Endothelial cell of umbilical vein (primary cell): ENCODE measurements at regions not wholly inside any gene's neighbourhood (a gene's known extent, or its start where the extent isn't known, plus 50 kb on each side); places are given as distances from the start of the nearest gene placed in this dataset.

Source experiments
- BruUV-seq: library from RNA; stranded (reverse); fragments of 400-500 nt; replicated peaks from 2 replicates; lab custom pipeline; 2021; lab: Mats Ljungman, UMichigan
- CTCF ChIA-PET: fragments of 300-600, 350-600 bp; sonication (Branson Sonifier 250); formaldehyde crosslinking; loops from one replicate; lab custom pipeline; 2021; ENCODE audit warnings: antibody characterized with exemption, inconsistent platforms; lab: Charles Lee
- POLR2A ChIA-PET: fragments of 300-600, 350-600 bp; sonication (Branson Sonifier 250); formaldehyde crosslinking; loops from one replicate; lab custom pipeline; 2021; ENCODE audit warnings: antibody characterized with exemption, inconsistent platforms; lab: Charles Lee
- DNase-seq: peaks from one replicate; pipeline ENCODE4 v3.0.0-alpha.2; 2011; ENCODE audit warnings: low read depth, low spot score
- FAIRE-seq: peaks from 2 replicates; lab custom pipeline; 2011; peaks lifted over from hg19 to GRCh38; lab: Jason Lieb, UNC
- H2AFZ ChIP-seq: 2 replicates; pipeline ENCODE4 v1.6.0; 2012; ENCODE audit warnings: low read depth, low read length, control low read depth, inconsistent platforms
- H3K27ac ChIP-seq: 2 replicates; pipeline ENCODE4 v1.5.1; 2011; ENCODE audit warnings: low read depth, mild to moderate bottlenecking, control low read depth, low read length, moderate library complexity; ENCODE audit not compliant: insufficient read depth
- H3K27me3 ChIP-seq, 2 experiments: 2 replicates each; pipeline versions ENCODE4 v1.6.0 to v1.6.1; 2011; ENCODE audit warnings: low read length in 2 of 2, mixed read lengths in 1 of 2; ENCODE audit not compliant: control insufficient read depth in 2 of 2, insufficient read depth in 2 of 2
- H3K36me3 ChIP-seq, 2 experiments: 2 replicates in 1 of 2; 3 replicates in 1 of 2; pipeline ENCODE4 v1.5.1; 2011; ENCODE audit warnings: low read length in 2 of 2, mild to moderate bottlenecking in 1 of 2, moderate library complexity in 1 of 2; ENCODE audit not compliant: control insufficient read depth in 2 of 2, insufficient read depth in 2 of 2; ENCODE audit errors: extremely low read depth in 1 of 2
- H3K4me1 ChIP-seq: 3 replicates; pipeline ENCODE4 v1.5.1; 2011; ENCODE audit warnings: mild to moderate bottlenecking, low read length; ENCODE audit not compliant: control insufficient read depth, insufficient read depth; ENCODE audit errors: extremely low read depth
- H3K4me2 ChIP-seq: 2 replicates; pipeline ENCODE4 v1.6.1; 2011; ENCODE audit warnings: low read length, control low read depth, mixed read lengths; ENCODE audit not compliant: insufficient read depth
- H3K4me3 ChIP-seq, 3 experiments: fragments of 200-600 bp in 1 of 3; sonication (generic), shearing (Covaris generic) in 1 of 3; replicated peaks in 1 of 3; 2 replicates each; pipeline ENCODE4 v1.5.1; 2011 to 2016; ENCODE audit warnings: control low read depth in 3 of 3, low read length in 3 of 3, mild to moderate bottlenecking in 2 of 3, inconsistent platforms in 1 of 3, low read depth in 1 of 3, moderate library complexity in 1 of 3; ENCODE audit not compliant: insufficient read depth in 1 of 3
- H3K79me2 ChIP-seq: 2 replicates; pipeline ENCODE4 v1.6.0; 2012; ENCODE audit warnings: low read length, inconsistent platforms; ENCODE audit not compliant: control insufficient read depth, insufficient read depth
- H3K9ac ChIP-seq: replicated peaks from 2 replicates; pipeline ENCODE3; 2011; ENCODE audit warnings: low read length, control low read depth; ENCODE audit not compliant: insufficient read depth; ENCODE audit errors: extremely low read depth
- H3K9me1 ChIP-seq: replicated peaks from 3 replicates; pipeline ENCODE4 v1.6.0; 2011; ENCODE audit warnings: mild to moderate bottlenecking, low read length; ENCODE audit not compliant: control insufficient read depth, insufficient read depth; ENCODE audit errors: extremely low read depth
- H3K9me3 ChIP-seq: replicated peaks from 2 replicates; pipeline ENCODE4 v1.5.1; 2012; ENCODE audit warnings: low read length, inconsistent platforms; ENCODE audit not compliant: control insufficient read depth, insufficient read depth
- H4K20me1 ChIP-seq: replicated peaks from 2 replicates; pipeline ENCODE3; 2011; ENCODE audit warnings: mild to moderate bottlenecking, low read length; ENCODE audit not compliant: control insufficient read depth, insufficient read depth; ENCODE audit errors: extremely low read depth
- EZH2 ChIP-seq: IDR thresholded peaks from 2 replicates; pipeline ENCODE4 v1.6.1; 2012; ENCODE audit warnings: borderline replicate concordance, low read depth, mild to moderate bottlenecking, moderate library complexity, low read length, inconsistent platforms; ENCODE audit not compliant: severe bottlenecking
- FOS ChIP-seq: IDR thresholded peaks from 2 replicates; pipeline ENCODE4 v1.6.1; 2011; ENCODE audit warnings: mild to moderate bottlenecking, low read length, moderate library complexity, borderline replicate concordance; ENCODE audit not compliant: insufficient read depth
- GATA2 ChIP-seq: IDR thresholded peaks from 2 replicates; pipeline ENCODE4 v1.7.0; 2011; ENCODE audit warnings: low read depth, mild to moderate bottlenecking, moderate library complexity, mixed read lengths, low read length; ENCODE audit not compliant: insufficient read length, insufficient read depth
- JUN ChIP-seq: IDR thresholded peaks from 2 replicates; pipeline ENCODE4 v1.6.1; 2011; ENCODE audit warnings: borderline replicate concordance, low read depth; ENCODE audit not compliant: insufficient read length, insufficient read depth
- MYC ChIP-seq: IDR thresholded peaks from one replicate; pipeline ENCODE4 v1.6.1; 2011; ENCODE audit warnings: mild to moderate bottlenecking, low read depth, low read length
- POLR2A ChIP-seq: IDR thresholded peaks from 2 replicates; pipeline ENCODE4 v1.6.1; 2012; ENCODE audit warnings: low read depth, mild to moderate bottlenecking, control low read depth, low read length
- POLR2AphosphoS5 ChIP-seq: IDR thresholded peaks from 2 replicates; pipeline ENCODE4 v1.6.1; 2012; ENCODE audit warnings: low read depth, mild to moderate bottlenecking, control low read depth, low read length, moderate library complexity; ENCODE audit not compliant: insufficient read depth
- dilution Hi-C: fragments of 300-500 bp; cut with MboI; formaldehyde crosslinking; loops from one replicate; pipeline ENCODE4 v1.15.0; 2019; ENCODE audit warnings: low sequenced_read_pairs; ENCODE audit not compliant: extremely low pct_ligation_motif_present
- intact Hi-C: fragments of 100-400 bp; cut with micrococcal nuclease; formaldehyde crosslinking; loops from one replicate; pipeline ENCODE4 v1.10.0; 2022
- TF ChIP-seq, protein P1 (sequence below), 2 donors: IDR thresholded peaks; 1 replicate in 1 of 2; 2 replicates in 1 of 2; pipeline ENCODE4 v1.5.1; 2011; ENCODE audit warnings: low read length in 2 of 2, mild to moderate bottlenecking in 2 of 2, moderate library complexity in 2 of 2, control low read depth in 1 of 2, inconsistent platforms in 1 of 2, low read depth in 1 of 2; ENCODE audit not compliant: insufficient read depth in 1 of 2; ENCODE audit errors: extremely low read depth in 1 of 2
- TF ChIP-seq, protein P2 (sequence below): IDR thresholded peaks from 2 replicates; pipeline ENCODE4 v1.6.1; 2011; ENCODE audit not compliant: insufficient read depth, insufficient read length

DNA sequence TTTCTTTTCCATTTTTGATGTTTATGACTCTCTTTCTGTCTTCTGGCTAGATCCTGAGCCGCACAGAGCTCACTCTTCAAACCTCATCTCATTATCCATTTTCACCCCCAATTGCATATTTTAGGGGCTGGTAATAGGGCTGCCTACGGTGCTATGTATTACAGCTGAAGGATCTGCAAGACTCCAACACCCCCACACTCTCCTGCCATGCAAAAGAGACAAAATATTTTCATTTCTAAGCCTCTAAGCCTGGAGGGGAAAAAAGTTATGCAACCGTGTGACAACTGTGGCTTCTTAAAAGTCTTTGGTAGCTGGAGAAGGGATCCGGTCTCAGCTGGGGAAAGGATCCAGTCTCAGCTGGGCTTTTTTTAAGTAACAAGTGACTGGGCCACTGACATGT, 311.6 kb downstream of the NPHP4 start:
- H3K36me3 ChIP-seq, result no peaks in the 10 kb centered on the region
- H3K9me3 ChIP-seq, result peaks cover 3% of the 10 kb centered on the region
- H3K9me1 ChIP-seq, result no peaks in the 10 kb centered on the region
- BruUV-seq, result no TSS peak
- ChIA-PET POLR2A (no interaction called here), CTCF (no interaction called here)
- TF ChIP-seq, protein P1, sequence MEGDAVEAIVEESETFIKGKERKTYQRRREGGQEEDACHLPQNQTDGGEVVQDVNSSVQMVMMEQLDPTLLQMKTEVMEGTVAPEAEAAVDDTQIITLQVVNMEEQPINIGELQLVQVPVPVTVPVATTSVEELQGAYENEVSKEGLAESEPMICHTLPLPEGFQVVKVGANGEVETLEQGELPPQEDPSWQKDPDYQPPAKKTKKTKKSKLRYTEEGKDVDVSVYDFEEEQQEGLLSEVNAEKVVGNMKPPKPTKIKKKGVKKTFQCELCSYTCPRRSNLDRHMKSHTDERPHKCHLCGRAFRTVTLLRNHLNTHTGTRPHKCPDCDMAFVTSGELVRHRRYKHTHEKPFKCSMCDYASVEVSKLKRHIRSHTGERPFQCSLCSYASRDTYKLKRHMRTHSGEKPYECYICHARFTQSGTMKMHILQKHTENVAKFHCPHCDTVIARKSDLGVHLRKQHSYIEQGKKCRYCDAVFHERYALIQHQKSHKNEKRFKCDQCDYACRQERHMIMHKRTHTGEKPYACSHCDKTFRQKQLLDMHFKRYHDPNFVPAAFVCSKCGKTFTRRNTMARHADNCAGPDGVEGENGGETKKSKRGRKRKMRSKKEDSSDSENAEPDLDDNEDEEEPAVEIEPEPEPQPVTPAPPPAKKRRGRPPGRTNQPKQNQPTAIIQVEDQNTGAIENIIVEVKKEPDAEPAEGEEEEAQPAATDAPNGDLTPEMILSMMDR (IDR thresholded peaks at IDR 0.05; ENCODE audit: extremely low read depth in 1 of 2, insufficient read depth in 1 of 2, low read depth in 1 of 2, low read length in 2 of 2), result no peak
- TF ChIP-seq MYC, result no peak
- TF ChIP-seq EZH2, result no peak
- no peak for TF ChIP-seq JUN
- TF ChIP-seq FOS, result no peak
- TF ChIP-seq POLR2AphosphoS5, result no peak
- TF ChIP-seq POLR2A, result no peak
- no peak for TF ChIP-seq GATA2
- TF ChIP-seq, protein P2, sequence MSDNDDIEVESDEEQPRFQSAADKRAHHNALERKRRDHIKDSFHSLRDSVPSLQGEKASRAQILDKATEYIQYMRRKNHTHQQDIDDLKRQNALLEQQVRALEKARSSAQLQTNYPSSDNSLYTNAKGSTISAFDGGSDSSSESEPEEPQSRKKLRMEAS, result no peak
- H3K4me1 ChIP-seq, result no peaks in the 10 kb centered on the region
- DNase-seq, result no peak
- no peak overlapping the region for H3K4me3 ChIP-seq
- H2AFZ ChIP-seq, result no peak overlapping the region
- FAIRE-seq, result no peak
- intact Hi-C loops, result no loop called here
- no peak overlapping the region for H3K27ac ChIP-seq
- no peaks in the 10 kb centered on the region for H3K79me2 ChIP-seq
- no peak overlapping the region for H3K4me2 ChIP-seq
- H3K9ac ChIP-seq, result no peak overlapping the region
- no peaks in the 10 kb centered on the region for H3K27me3 ChIP-seq
- dilution Hi-C loops, result no loop called here
- H4K20me1 ChIP-seq, result no peaks in the 10 kb centered on the region
